ENCODE measurements at regions not wholly inside any gene's neighbourhood (a gene's known extent, or its start where the extent isn't known, plus 50 kb on each side); places are given as distances from the start of the nearest gene placed in this dataset.
A peak's percentile ranks its signal among the peaks of the same experiment; 100 is the strongest.

DNA sequence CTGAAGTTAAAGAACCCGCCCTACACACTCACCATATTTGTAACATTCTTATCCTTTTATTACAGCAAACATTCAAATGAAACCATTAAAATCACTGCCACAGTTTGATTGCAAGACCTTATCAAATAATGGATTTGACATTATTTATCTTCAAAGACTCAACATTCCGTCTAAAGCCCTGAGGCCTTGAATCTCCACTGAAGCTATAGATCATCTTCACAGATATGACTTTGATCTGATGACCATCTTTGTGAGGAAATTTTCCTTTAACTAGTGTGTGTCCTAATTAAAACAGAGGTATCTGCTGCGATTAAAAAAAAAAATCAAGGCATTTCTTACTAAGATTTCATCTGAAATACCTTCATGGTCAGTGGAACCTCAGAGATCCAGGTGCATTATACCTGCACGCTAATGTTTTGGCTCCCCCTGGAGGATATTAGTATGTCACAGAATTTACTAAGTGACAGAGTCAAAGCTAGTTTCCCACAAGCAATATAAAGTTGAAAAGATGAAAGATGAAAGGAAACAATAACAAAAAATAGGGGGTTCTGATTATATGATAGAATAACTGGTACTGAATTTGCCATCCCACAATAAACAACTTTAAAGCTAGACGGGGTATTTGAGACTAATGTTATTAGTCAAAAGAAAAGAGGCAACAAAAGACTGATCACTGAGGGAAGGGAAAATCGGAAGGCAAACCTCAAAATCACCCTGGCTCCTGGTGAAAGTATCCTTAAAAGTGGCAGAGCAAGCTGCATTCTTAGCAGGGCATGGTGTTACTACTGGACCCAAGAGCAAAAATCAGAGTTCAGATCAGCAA lies 923.4 kb downstream of the NCAM2 start:
- H3K4me3 ChIP-seq (ENCODE audit: low read depth, low read length): no peak overlapping the region
- CTCF ChIA-PET: interaction anchor here (0.6 to 2.3 kb wide), 39 partner anchors 8 to 922 kb away, joined by 3 to 15 read pairs (median 4); no protein-coding TSS in a partner anchor
- TF ChIP-seq, protein P1, sequence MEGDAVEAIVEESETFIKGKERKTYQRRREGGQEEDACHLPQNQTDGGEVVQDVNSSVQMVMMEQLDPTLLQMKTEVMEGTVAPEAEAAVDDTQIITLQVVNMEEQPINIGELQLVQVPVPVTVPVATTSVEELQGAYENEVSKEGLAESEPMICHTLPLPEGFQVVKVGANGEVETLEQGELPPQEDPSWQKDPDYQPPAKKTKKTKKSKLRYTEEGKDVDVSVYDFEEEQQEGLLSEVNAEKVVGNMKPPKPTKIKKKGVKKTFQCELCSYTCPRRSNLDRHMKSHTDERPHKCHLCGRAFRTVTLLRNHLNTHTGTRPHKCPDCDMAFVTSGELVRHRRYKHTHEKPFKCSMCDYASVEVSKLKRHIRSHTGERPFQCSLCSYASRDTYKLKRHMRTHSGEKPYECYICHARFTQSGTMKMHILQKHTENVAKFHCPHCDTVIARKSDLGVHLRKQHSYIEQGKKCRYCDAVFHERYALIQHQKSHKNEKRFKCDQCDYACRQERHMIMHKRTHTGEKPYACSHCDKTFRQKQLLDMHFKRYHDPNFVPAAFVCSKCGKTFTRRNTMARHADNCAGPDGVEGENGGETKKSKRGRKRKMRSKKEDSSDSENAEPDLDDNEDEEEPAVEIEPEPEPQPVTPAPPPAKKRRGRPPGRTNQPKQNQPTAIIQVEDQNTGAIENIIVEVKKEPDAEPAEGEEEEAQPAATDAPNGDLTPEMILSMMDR (IDR thresholded peaks at IDR 0.05; ENCODE audit: insufficient read depth, low read length, missing control alignments): peak; percentile 39
- POLR2A ChIA-PET: no interaction called here
- DNase-seq (ENCODE audit: low read depth, low spot score): no peak

DNA sequence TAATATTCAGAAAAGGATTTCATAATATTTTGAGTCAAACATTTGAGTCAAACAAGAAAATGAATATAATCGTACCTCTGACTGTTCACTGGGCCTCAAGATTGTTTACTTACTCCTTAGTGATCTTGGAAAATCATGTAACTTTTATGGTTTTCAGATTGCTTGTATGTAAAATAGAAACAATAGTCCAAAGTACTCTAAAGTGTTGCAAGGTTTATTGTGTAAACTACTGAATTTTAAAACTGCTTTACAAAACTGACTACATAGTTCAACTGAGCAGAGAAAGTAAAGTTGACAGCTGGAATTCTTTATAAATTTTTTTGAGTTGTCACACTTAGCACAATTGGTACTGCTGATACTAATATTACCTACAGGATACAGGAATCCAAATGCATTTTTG lies 931.0 kb downstream of the NCAM2 start:
- POLR2A ChIA-PET: no interaction called here
- CTCF ChIA-PET: interaction anchor here (2.3 kb wide), 1 partner anchor 8 kb away, joined by 12 read pairs; no protein-coding TSS in a partner anchor
- DNase-seq (ENCODE audit: low read depth, low spot score): no peak
- no peak overlapping the region for H3K4me3 ChIP-seq (ENCODE audit: low read depth, low read length)
- TF ChIP-seq, protein P1 (IDR thresholded peaks at IDR 0.05; ENCODE audit: insufficient read depth, low read length, missing control alignments): no peak

DNA sequence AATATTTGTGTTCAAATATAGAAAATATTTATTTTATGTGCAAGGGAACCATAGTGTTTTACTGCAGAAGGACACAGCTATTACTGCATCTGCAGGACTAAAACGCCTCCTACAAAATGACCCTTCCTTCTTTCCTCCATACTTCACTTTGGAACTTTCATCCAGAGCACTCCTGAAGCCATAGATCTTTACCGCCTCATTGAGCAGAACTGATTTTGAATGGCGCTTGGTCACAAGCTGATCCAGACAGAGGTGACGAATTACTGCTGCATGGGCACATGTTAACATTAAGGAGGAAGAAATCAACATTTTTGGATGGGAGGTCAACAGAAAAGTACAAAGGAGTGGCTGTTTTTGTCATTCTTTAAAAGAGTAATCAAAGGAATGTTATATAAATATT lies 931.6 kb downstream of the NCAM2 start:
- TF ChIP-seq, protein P1 (IDR thresholded peaks at IDR 0.05; ENCODE audit: insufficient read depth, low read length, missing control alignments): no peak
- no peak overlapping the region for H3K4me3 ChIP-seq (ENCODE audit: low read depth, low read length)
- DNase-seq (ENCODE audit: low read depth, low spot score): no peak
- POLR2A ChIA-PET: no interaction called here
- CTCF ChIA-PET: interaction anchor here (2.3 kb wide), 1 partner anchor 8 kb away, joined by 12 read pairs; no protein-coding TSS in a partner anchor

DNA sequence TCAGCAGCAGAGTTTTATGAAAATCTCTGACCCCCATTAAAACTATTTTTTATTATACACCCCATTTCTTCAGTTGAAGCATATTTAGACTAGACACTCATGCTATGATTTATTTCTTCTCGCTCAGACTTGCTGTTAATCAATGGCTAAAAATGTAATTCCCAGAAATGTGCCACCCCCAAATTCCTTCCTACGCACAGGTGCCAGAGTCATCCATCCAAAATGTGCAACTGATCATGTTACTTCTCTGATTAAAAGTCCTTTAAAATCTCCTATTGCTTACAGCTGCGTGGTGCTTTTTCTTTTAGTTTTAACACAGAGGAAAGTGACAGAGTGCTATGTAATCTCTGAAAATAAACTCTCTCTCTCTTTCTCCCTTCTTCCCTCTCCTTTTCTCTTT lies 954.4 kb downstream of the NCAM2 start:
- no peak for DNase-seq (ENCODE audit: low read depth, low spot score)
- ChIA-PET CTCF (no interaction called here), POLR2A (no interaction called here)
- TF ChIP-seq, protein P1 (IDR thresholded peaks at IDR 0.05; ENCODE audit: insufficient read depth, low read length, missing control alignments): no peak
- H3K4me3 ChIP-seq (ENCODE audit: low read depth, low read length): no peak overlapping the region

DNA sequence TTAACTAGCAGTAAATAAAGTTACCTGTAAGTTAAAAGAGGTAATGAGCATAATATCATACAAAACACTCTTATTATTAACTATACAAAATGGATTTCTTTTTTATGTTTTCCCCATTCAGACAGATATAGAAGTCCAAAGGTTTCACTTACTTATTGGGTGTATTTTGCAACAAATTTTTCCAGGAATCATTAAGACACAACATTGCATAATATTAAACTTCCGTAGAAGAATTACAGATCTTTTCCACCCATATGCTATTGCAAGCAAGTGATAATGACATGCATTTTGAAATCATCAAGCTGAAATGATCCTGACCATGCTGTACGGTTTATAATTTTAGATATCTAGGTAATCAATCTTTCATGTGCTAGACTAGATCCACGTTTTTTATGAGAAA lies 957.0 kb downstream of the NCAM2 start:
- TF ChIP-seq, protein P1 (IDR thresholded peaks at IDR 0.05; ENCODE audit: insufficient read depth, low read length, missing control alignments): no peak
- ChIA-PET CTCF (no interaction called here), POLR2A (no interaction called here)
- no peak for DNase-seq (ENCODE audit: low read depth, low spot score)
- H3K4me3 ChIP-seq (ENCODE audit: low read depth, low read length): no peak overlapping the region

DNA sequence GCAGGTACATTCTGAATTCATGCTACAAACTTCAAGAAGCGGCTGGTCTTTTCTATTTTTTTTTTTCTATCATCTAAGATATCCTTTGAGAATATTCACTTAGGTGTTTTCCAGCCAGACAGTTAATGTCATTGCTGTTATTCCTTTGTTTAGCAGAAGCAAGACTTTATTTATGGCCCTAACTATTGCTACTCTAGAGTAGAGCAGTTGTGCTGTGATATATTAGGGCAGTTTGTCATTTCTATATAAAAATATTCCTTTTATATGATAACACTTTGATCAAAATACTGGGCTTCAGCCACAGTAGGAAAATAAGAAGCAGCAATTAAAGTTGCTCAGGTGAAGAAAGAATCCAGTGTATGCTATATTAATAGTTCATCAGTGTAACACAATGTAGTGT lies 959.3 kb downstream of the NCAM2 start:
- TF ChIP-seq, protein P1 (IDR thresholded peaks at IDR 0.05; ENCODE audit: insufficient read depth, low read length, missing control alignments): no peak
- no peak for DNase-seq (ENCODE audit: low read depth, low spot score)
- H3K4me3 ChIP-seq (ENCODE audit: low read depth, low read length): no peak overlapping the region
- CTCF ChIA-PET: no interaction called here
- POLR2A ChIA-PET: no interaction called here

Measured in AG04449 (cell line).